H1 (cell line): ENCODE measurements at regions not wholly inside any gene's neighbourhood (a gene's known extent, or its start where the extent isn't known, plus 50 kb on each side); places are given as distances from the start of the nearest gene placed in this dataset.

ENCODE experiments used
- CBX8 ChIP-seq: fragments of 300-800, 300-1000 bp; sonication (generic); IDR thresholded peaks from 2 replicates; pipeline ENCODE4 v1.7.1; 2016; ENCODE audit warnings: low read depth, low read length, borderline replicate concordance
- CHD7 ChIP-seq: fragments of 300-600 bp; sonication (generic); IDR thresholded peaks from 2 replicates; pipeline ENCODE4 v1.7.1; 2012; ENCODE audit warnings: low read length, moderate library complexity, mild to moderate bottlenecking, inconsistent platforms; ENCODE audit not compliant: insufficient replicate concordance
- CTBP2 ChIP-seq: IDR thresholded peaks from 2 replicates; pipeline ENCODE4 v1.7.0; 2011; ENCODE audit warnings: borderline replicate concordance, mild to moderate bottlenecking, moderate library complexity, mixed read lengths, low read length; ENCODE audit not compliant: insufficient read depth, insufficient read length
- RNF2 ChIP-seq: fragments of 200-900, 300-1000 bp; sonication (generic); IDR thresholded peaks from 2 replicates; pipeline ENCODE4 v1.7.1; 2016; ENCODE audit warnings: borderline replicate concordance, low read depth, mild to moderate bottlenecking, antibody characterized with exemption, low read length; ENCODE audit not compliant: poor library complexity, severe bottlenecking; ENCODE audit errors: missing control alignments
- YY1 ChIP-seq: IDR thresholded peaks from 2 replicates; pipeline ENCODE4 v1.6.1; 2011; ENCODE audit warnings: low read depth, mild to moderate bottlenecking, low read length

GRCh38 chr7:108989319-108989718, 419.6 kb downstream of the DNAJB9 start (continued):
- no peak for TF ChIP-seq CHD7
- no peak for TF ChIP-seq YY1
- TF ChIP-seq CTBP2, result no peak
- no peak for TF ChIP-seq RNF2
- TF ChIP-seq CBX8, result no peak
